IPS-15b (cell line): ENCODE measurements at regions not wholly inside any gene's neighbourhood (a gene's known extent, or its start where the extent isn't known, plus 50 kb on each side); places are given as distances from the start of the nearest gene placed in this dataset.

Experiments
- H3K27me3 ChIP-seq: one replicate; pipeline ENCODE4 v1.6.1; 2013; ENCODE audit warnings: low read length; ENCODE audit not compliant: control insufficient read depth, insufficient read depth
- H3K36me3 ChIP-seq: one replicate; pipeline ENCODE4 v1.6.1; 2013; ENCODE audit warnings: low read length; ENCODE audit not compliant: control insufficient read depth, insufficient read depth
- H3K4me1 ChIP-seq: one replicate; pipeline ENCODE4 v1.6.1; 2013; ENCODE audit warnings: mild to moderate bottlenecking, low read length; ENCODE audit not compliant: control insufficient read depth, insufficient read depth
- H3K4me3 ChIP-seq: one replicate; pipeline ENCODE4 v1.5.1; 2013; ENCODE audit warnings: low read depth, low read length
- H3K9ac ChIP-seq: one replicate; pipeline ENCODE4 v1.6.1; 2013; ENCODE audit warnings: low read depth, mild to moderate bottlenecking, low read length
- H3K9me3 ChIP-seq: one replicate; pipeline ENCODE4 v1.6.1; 2013; ENCODE audit warnings: mild to moderate bottlenecking, low read length; ENCODE audit not compliant: control insufficient read depth, insufficient read depth

GRCh38 chr7:83793558-83793957 is 144.6 kb upstream of the SEMA3E start:
- Histone ChIP-seq H3K36me3 (no peaks in the 10 kb centered on the region), H3K4me1 (no peaks in the 10 kb centered on the region)

GRCh38 chr7:83791737-83792136 is 142.8 kb upstream of the SEMA3E start:
- no peaks in the 10 kb centered on the region for H3K36me3 ChIP-seq
- H3K4me1 ChIP-seq: no peaks in the 10 kb centered on the region
- H3K9me3 ChIP-seq: no peaks in the 10 kb centered on the region
- no peaks in the 10 kb centered on the region for H3K27me3 ChIP-seq
- no peak overlapping the region for H3K4me3 ChIP-seq
- H3K9ac ChIP-seq: no peak overlapping the region

More at GRCh38 chr7:83793558-83793957, 144.6 kb upstream of the SEMA3E start:
- H3K4me3 ChIP-seq: no peak overlapping the region
- no peaks in the 10 kb centered on the region for H3K27me3 ChIP-seq
- no peaks in the 10 kb centered on the region for H3K9me3 ChIP-seq
- H3K9ac ChIP-seq: no peak overlapping the region

- Histone ChIP-seq H3K4me3 (no peak overlapping the region), H3K27me3 (no peaks in the 10 kb centered on the region), H3K4me1 (no peaks in the 10 kb centered on the region), H3K36me3 (no peaks in the 10 kb centered on the region), H3K9me3 (no peaks in the 10 kb centered on the region), H3K9ac (no peak overlapping the region)
Measured at GRCh38 chr7:83786858-83787257, 137.9 kb upstream of the SEMA3E start.

- Histone ChIP-seq H3K4me1 (no peaks in the 10 kb centered on the region), H3K36me3 (no peaks in the 10 kb centered on the region), H3K9ac (no peak overlapping the region), H3K27me3 (no peaks in the 10 kb centered on the region), H3K4me3 (no peak overlapping the region), H3K9me3 (no peaks in the 10 kb centered on the region)
Measured at GRCh38 chr7:83782628-83783027, 133.7 kb upstream of the SEMA3E start.

- Histone ChIP-seq H3K4me3 (no peak overlapping the region), H3K9me3 (no peaks in the 10 kb centered on the region), H3K27me3 (no peaks in the 10 kb centered on the region), H3K9ac (no peak overlapping the region), H3K4me1 (peaks cover 8% of the 10 kb centered on the region), H3K36me3 (no peaks in the 10 kb centered on the region)
Measured at GRCh38 chr7:83778073-83778443, 129.1 kb upstream of the SEMA3E start.

GRCh38 chr7:83777406-83778072 is 128.6 kb upstream of the SEMA3E start:
- Histone ChIP-seq H3K9me3 (no peaks in the 10 kb centered on the region), H3K9ac (no peak overlapping the region), H3K4me3 (no peak overlapping the region), H3K4me1 (peaks cover 8% of the 10 kb centered on the region), H3K36me3 (no peaks in the 10 kb centered on the region), H3K27me3 (no peaks in the 10 kb centered on the region)

- Histone ChIP-seq H3K9me3 (no peaks in the 10 kb centered on the region), H3K36me3 (no peaks in the 10 kb centered on the region), H3K27me3 (no peaks in the 10 kb centered on the region), H3K9ac (no peak overlapping the region), H3K4me3 (no peak overlapping the region), H3K4me1 (no peaks in the 10 kb centered on the region)
Measured at GRCh38 chr7:83769407-83769806, 120.5 kb upstream of the SEMA3E start.

GRCh38 chr7:83751217-83751616 is 102.3 kb upstream of the SEMA3E start:
- H3K27me3 ChIP-seq: no peaks in the 10 kb centered on the region
- H3K4me1 ChIP-seq: no peaks in the 10 kb centered on the region
- H3K36me3 ChIP-seq: peaks cover 3% of the 10 kb centered on the region
- peaks cover 8% of the 10 kb centered on the region for H3K9me3 ChIP-seq
- no peak overlapping the region for H3K4me3 ChIP-seq
- no peak overlapping the region for H3K9ac ChIP-seq

GRCh38 chr7:83749495-83749894 is 100.6 kb upstream of the SEMA3E start:
- H3K36me3 ChIP-seq: peaks cover 3% of the 10 kb centered on the region
- H3K4me3 ChIP-seq: no peak overlapping the region
- H3K9ac ChIP-seq: no peak overlapping the region
- H3K4me1 ChIP-seq: no peaks in the 10 kb centered on the region
- no peaks in the 10 kb centered on the region for H3K27me3 ChIP-seq
- H3K9me3 ChIP-seq: peaks cover 8% of the 10 kb centered on the region

GRCh38 chr7:83739527-83739926 is 90.6 kb upstream of the SEMA3E start:
- H3K9me3 ChIP-seq: no peaks in the 10 kb centered on the region
- H3K4me1 ChIP-seq: peaks cover 2% of the 10 kb centered on the region
- H3K27me3 ChIP-seq: no peaks in the 10 kb centered on the region
- no peak overlapping the region for H3K4me3 ChIP-seq
- H3K36me3 ChIP-seq: no peaks in the 10 kb centered on the region
- H3K9ac ChIP-seq: no peak overlapping the region

GRCh38 chr7:83738291-83738835 is 89.4 kb upstream of the SEMA3E start:
- H3K9me3 ChIP-seq: no peaks in the 10 kb centered on the region
- peaks cover 2% of the 10 kb centered on the region for H3K4me1 ChIP-seq
- H3K36me3 ChIP-seq: no peaks in the 10 kb centered on the region
- no peaks in the 10 kb centered on the region for H3K27me3 ChIP-seq
- H3K9ac ChIP-seq: no peak overlapping the region
- no peak overlapping the region for H3K4me3 ChIP-seq

- Histone ChIP-seq H3K4me3 (no peak overlapping the region), H3K36me3 (no peaks in the 10 kb centered on the region), H3K9me3 (no peaks in the 10 kb centered on the region), H3K9ac (no peak overlapping the region), H3K27me3 (peaks cover 25% of the 10 kb centered on the region), H3K4me1 (no peaks in the 10 kb centered on the region)
Measured at GRCh38 chr7:83732305-83732704, 83.4 kb upstream of the SEMA3E start.
